ENCODE measurements at regions not wholly inside any gene's neighbourhood (a gene's known extent, or its start where the extent isn't known, plus 50 kb on each side); places are given as distances from the start of the nearest gene placed in this dataset.
"Not testable (repeated sequence)": the region's sequence is repeated elsewhere in the genome, so short reads cannot be mapped to it uniquely, and the experiment has no call there.

DNA sequence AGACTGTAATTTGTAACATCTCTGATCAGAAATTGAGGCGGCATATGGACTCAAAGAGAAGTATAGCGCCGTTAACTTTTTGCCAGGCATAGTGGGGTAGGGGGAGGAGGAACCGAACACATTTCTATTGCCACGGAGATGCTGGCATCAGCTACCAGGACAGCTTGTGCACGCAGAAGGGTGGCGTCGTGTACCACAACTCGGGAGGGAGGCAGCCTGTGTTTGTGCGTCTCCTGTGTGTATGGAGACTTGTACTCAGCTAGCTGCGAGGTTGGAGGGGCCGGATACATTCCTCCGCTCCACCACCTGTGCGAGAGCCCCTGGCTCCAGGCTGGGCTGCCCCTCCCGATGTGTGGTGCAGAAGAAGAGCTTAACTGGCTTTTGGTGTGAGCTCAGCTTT is 634.8 kb downstream of the TYW1 start:
- no peak for DNase-seq

- no peak for DNase-seq
Observed at GRCh38 chr7:67635271-67635670, 638.6 kb downstream of the TYW1 start.

DNA sequence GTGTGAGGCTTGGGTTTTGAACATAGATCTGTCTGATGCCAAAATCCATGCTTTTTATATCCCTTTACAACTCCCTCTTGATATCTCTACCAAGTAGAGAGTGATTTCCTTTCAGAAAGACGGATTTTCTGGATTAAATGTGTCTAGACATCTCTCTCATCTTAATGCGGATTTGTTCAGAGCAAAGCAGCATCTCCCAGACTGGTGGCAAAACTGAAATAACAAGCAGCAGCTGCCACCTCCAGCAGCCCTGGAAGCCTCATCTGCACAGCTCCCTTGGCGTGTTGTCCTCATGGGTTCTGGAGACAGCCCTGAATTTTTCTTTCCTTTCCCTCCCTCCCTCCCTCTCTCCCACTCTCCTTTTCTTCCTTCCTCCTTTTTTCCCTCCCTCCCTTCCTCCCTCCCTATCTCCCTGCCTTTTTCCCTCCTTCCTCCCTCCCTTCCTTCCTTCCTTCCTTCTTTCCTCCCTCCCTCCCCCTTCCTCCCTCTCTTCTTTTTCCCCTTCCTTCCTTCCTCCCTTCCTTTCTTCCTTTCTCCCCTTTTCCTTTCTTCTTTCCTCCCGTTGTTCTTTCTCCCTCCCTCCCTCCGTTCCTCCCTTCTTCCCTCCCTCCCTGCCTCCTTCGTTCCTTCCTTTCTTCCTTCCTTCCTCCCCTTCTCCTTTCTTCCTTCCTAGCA is 639.9 kb downstream of the TYW1 start:
- DNase-seq: no peak

- no peak for DNase-seq
Observed at GRCh38 chr7:67637023-67637358, 640.4 kb downstream of the TYW1 start.

DNA sequence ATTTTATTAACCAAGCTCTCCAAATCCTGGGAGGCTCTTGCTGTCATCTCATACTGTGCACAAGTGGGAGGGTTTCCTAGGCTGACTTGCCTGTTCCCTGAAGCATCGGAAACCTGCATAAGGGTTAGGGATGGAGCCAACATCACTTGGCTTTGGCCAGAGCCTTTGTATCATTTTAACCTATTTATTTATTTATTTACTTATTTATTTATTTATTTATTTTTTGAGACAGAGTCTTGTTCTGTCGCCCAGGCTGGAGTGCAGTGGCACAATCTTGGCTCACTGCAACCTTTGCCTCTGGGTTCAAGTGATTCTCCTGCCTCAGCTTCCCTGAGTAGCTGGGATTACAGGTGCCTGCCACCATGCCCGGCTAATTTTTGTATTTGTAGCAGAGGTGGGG is 645.9 kb downstream of the TYW1 start:
- not testable (repeated sequence) for DNase-seq

- no peak for DNase-seq
Observed at GRCh38 chr7:67644151-67644550, 647.5 kb downstream of the TYW1 start.

GRCh38 chr7:67652937-67653336 is 656.3 kb downstream of the TYW1 start:
- DNase-seq: no peak

GRCh38 chr7:67653856-67654454 is 657.3 kb downstream of the TYW1 start:
- DNase-seq: no peak

DNA sequence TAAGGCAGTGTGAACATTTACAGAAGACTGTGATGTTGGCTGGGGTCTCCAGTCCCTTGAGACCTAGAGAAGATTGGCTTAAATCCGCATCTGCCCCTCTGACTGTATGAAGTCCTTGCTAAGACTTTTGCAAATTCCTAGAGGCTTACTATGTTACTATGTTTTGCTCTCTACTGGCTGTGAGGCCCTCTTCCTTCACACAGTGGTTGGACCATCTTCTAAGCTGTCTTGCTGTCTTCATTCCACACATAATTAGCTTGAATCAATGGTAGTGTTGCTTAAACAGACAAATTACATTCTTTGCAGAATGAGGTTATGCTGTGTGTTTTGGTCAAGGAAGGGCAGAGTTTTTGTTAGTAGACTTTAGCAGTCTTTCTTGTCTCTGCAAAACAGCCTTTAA is 658.0 kb downstream of the TYW1 start:
- no peak for DNase-seq

DNA sequence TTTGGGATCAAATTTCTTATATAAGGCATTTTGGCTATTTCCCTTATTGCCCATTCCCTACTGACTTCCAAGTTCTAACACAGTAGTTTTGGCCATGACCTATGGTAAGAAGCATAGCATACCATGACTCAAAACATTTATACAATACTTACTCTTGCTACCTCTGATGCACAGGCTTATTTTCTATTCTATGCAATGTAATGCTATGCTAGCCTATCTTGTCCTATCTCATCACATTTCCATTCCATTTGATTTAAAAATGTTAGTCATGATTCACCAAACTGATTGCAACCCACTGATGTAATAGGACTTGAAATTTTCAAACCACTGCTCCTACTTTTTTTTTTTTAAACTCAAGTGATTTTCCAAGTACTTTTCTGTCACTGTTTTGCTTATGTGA is 658.5 kb downstream of the TYW1 start:
- DNase-seq: no peak

DNA sequence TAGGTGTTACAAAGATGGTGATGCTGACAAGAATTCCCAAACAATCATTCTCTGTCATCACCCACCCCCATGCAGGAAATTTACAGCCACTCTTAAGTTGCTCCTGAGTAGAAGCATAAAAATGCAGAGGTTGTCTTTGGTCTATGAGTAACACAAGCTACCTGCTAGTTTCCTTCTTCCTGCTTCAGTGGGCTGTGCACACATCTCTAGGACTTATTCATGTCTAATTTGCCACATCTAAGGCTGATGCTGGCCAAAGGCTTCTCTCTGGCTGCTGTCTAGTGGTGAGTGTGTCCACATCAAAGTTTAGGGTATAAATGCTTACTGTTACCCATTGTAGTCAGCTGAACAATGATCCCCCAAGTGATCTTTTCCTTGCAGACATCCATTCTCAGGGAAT is 662.5 kb downstream of the TYW1 start:
- DNase-seq: no peak

DNA sequence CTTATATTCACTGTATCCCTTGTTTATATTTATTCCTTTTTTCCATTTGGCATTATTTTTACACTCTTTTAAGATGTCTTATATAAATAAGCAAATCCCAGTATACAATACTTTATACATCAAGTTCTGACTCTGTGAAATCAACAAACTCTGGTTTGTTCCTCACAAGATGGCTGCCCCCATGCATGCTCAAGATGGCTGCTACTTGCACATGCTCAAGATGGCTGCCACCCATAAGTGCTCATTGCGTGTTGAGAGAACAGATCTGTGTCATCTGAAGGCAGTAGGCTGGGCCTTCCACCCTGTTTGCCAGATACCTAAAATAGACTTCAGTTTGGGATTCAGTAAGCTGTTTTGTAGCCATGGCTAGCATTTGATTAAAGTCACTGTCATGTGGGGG is 666.2 kb downstream of the TYW1 start:
- DNase-seq: no peak

- DNase-seq: no peak
Observed at GRCh38 chr7:67663644-67664043, 667.0 kb downstream of the TYW1 start.

GRCh38 chr7:67666359-67666758 is 669.7 kb downstream of the TYW1 start:
- not testable (repeated sequence) for DNase-seq

DNA sequence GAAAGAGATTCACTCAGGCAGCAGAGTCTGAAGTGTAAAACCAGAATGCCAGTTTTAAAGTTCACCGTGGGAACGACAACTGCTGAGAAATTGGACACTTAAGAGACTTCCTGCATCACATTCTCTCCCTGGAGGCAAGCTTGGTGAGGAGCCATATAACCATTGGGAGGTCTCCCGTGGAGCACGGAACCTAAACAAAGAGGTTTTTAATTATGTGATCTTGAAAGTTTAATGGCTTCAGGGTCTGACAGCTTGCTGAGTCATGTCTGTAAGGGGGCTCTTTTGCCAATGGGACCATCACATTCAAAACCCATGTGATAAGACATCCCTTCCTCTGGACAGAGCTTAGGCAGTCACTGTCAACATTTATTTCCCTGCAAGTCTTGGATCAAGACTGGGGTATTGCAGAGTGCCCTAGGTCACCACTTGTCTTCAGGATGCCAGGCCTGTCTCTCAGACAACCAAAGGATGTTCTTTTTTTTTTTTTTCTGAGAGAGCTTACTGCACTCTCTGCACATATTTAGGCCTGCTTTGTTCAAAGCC is 674.4 kb downstream of the TYW1 start:
- no peak for DNase-seq

- DNase-seq: no peak
Observed at GRCh38 chr7:67673861-67674260, 677.2 kb downstream of the TYW1 start.

DNA sequence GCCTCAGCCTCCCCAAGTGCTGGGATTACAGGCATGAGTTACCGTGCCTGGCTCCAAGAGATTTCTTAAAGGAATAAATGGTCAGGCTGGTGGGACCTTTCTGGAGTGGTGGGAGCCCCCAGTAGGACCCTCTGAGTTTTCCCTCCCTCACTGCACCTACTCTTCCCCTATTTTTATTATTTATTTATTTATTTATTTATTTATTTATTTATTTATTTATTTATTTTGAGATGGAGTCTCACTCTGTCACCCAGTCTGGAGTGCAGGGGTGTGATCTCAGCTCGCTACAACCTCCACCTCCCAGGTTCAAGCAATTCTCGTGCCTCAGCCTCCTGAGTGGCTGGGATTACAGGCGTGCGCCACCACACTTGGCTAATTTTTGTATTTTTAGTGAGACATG is 678.2 kb downstream of the TYW1 start:
- not testable (repeated sequence) for DNase-seq

GRCh38 chr7:67675971-67676370 is 679.3 kb downstream of the TYW1 start:
- no peak for DNase-seq

DNA sequence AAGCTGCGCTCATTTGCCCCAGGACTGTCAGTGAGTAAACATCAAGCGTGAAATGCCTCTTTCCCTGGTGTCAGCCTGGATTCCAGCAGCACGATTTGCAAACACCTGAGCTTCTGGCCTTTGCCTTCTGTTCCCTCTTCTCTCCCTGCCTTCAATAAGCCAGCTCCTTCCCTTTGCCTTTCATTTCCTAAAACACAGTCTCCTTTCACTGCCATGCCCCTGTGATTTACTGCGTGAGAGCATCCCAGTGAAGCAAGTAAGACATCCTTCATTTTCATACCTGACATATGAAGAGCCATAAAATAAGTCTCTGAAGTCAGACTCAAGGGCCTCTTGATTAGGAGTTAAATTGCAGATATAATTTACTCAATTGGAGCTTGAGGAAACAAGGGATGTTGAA is 681.8 kb downstream of the TYW1 start:
- DNase-seq: no peak

GRCh38 chr7:67683628-67684027 is 687.0 kb downstream of the TYW1 start:
- DNase-seq: no peak

- DNase-seq: no peak
Observed at GRCh38 chr7:67690700-67691099, 694.1 kb downstream of the TYW1 start.

DNA sequence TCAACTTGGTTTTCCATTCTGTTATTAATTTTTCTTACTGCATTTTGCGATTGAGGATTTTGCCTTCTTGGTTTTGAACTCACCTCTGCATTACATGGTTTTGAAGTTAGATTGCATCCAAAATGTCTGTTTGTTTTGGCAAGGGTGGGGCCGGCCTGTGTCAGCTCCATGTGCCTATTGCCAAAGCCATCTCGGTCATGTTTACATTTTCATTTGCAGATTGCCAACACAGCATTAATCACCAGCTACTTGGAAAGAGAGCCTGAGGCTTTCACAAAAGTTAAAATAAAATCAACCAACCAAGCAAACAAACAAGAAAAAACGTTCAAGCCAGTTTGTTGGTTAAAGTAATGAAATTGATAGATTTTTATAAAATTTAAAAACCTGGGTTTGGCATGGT is 695.8 kb downstream of the TYW1 start:
- peak; percentile 67 for DNase-seq

DNA sequence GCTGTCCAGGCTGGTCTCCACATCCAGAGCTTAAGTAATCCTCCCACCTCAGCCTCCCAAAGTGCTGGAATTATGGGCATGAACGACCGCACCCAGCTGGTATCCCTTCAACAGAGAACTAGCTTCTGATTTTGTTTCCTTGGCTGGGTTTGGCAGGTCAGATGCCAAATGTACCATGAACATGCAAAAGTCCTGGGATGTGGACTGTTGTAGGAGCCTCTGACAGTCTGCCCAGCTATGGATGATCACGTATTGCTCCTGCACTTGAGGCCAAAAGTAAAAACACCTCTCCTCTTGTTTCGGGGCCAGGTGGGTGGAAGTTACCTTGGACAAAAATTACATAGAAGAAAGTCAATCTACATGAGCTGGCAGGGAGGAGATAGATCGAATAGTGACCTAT is 699.5 kb downstream of the TYW1 start:
- no peak for DNase-seq

DNA sequence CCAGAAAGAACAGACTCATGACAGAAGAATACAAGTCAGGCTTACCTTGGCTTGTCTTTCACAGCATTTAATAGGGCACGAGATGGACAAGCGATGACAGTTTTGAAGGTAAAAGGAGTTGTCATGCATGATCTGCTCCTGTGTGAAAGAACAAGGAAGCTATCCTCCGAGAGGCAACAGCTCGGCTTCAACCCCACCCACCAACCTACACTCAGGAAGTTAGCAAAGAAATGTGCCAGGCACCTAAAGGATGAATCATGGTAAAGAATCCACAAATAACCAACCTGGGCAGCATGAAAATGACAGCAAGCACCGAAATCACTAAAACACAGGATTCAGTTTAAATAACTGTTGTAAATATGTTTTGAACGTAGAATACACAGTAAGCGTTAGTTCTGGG is 700.2 kb downstream of the TYW1 start:
- no peak for DNase-seq

DNA sequence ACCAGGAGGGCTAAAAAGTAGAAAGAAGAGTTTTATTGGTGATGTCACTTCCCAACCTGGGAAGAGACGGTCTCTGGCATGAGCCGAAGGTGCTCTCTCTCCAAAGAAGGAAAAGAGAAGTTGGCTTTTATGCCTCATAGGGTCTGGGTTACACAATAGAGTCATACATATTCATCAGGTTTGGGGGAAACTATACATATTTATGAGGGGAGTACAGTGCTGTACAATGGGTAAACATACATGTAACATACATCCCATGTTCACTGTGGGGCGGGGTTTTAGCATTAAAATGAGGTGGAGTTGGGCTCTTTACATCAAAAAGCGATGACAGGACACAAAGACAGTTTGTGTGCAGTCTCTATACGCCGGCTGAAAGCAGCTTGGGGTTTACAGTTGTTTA is 701.7 kb downstream of the TYW1 start:
- no peak for DNase-seq

Measured in NCI-H345 (cell line).